BJ (cell line): ENCODE measurements at regions not wholly inside any gene's neighbourhood (a gene's known extent, or its start where the extent isn't known, plus 50 kb on each side); places are given as distances from the start of the nearest gene placed in this dataset.

ENCODE experiments used
- CTCF ChIA-PET: fragments of 350-600 bp; formaldehyde crosslinking; extraction: SDS; loops from one replicate; lab custom pipeline; 2021; ENCODE audit warnings: antibody characterized with exemption, inconsistent platforms; lab: Yijun Ruan, JAX
- POLR2A ChIA-PET: fragments of 300-600 bp; sonication (Branson Sonifier 250); formaldehyde crosslinking; extraction: SDS; loops from one replicate; lab custom pipeline; 2021; ENCODE audit warnings: antibody characterized with exemption; lab: Charles Lee
- DNase-seq: peaks from one replicate; pipeline ENCODE4 v3.0.0-alpha.2; 2011; ENCODE audit warnings: low read depth
- H3K27me3 ChIP-seq: 2 replicates; pipeline ENCODE4 v1.6.0; 2011; ENCODE audit warnings: low read length; ENCODE audit not compliant: control insufficient read depth, insufficient read depth
- H3K36me3 ChIP-seq: 2 replicates; pipeline ENCODE4 v1.5.1; 2011; ENCODE audit warnings: low read length; ENCODE audit not compliant: control insufficient read depth, insufficient read depth
- H3K4me3 ChIP-seq: 2 replicates; pipeline ENCODE4 v1.5.1; 2011; ENCODE audit warnings: low read depth, mild to moderate bottlenecking, control low read depth, low read length
- CTCF ChIP-seq: IDR thresholded peaks from 2 replicates; pipeline ENCODE4 v1.5.1; 2011; ENCODE audit warnings: low read depth, mild to moderate bottlenecking, control low read depth, inconsistent platforms, low read length, moderate library complexity; ENCODE audit not compliant: insufficient read depth

- ChIA-PET POLR2A (no interaction called here), CTCF (no interaction called here)
- H3K27me3 ChIP-seq: no peaks in the 10 kb centered on the region
- no peak overlapping the region for H3K4me3 ChIP-seq
- DNase-seq: no peak
- no peak for TF ChIP-seq CTCF
- H3K36me3 ChIP-seq: no peaks in the 10 kb centered on the region
Measured at GRCh38 chr9:73515216-73515615, 363.6 kb downstream of the ANXA1 start.

- Histone ChIP-seq H3K36me3 (no peaks in the 10 kb centered on the region), H3K4me3 (no peak overlapping the region), H3K27me3 (no peaks in the 10 kb centered on the region)
- POLR2A ChIA-PET: no interaction called here
- TF ChIP-seq CTCF: no peak
- CTCF ChIA-PET: no interaction called here
- no peak for DNase-seq
Measured at GRCh38 chr9:73523391-73523790, 371.7 kb downstream of the ANXA1 start.

GRCh38 chr9:73525350-73525749 lies 373.7 kb downstream of the ANXA1 start:
- Histone ChIP-seq H3K4me3 (no peak overlapping the region), H3K27me3 (no peaks in the 10 kb centered on the region), H3K36me3 (no peaks in the 10 kb centered on the region)
- no peak for DNase-seq
- ChIA-PET POLR2A (no interaction called here), CTCF (no interaction called here)
- no peak for TF ChIP-seq CTCF

- no peak overlapping the region for H3K4me3 ChIP-seq
- no peak for DNase-seq
- H3K27me3 ChIP-seq: no peaks in the 10 kb centered on the region
- ChIA-PET POLR2A (no interaction called here), CTCF (interaction anchor here (0.6 to 1.0 kb wide), 2 partner anchors 10 to 11 kb away, joined by 3 read pairs; no protein-coding TSS in a partner anchor)
- H3K36me3 ChIP-seq: no peaks in the 10 kb centered on the region
- TF ChIP-seq CTCF: no peak
Measured at GRCh38 chr9:73527521-73527920, 375.9 kb downstream of the ANXA1 start.

GRCh38 chr9:73528926-73529325 lies 377.3 kb downstream of the ANXA1 start:
- CTCF ChIA-PET: no interaction called here

More at GRCh38 chr9:73528926-73529325, 377.3 kb downstream of the ANXA1 start:
- H3K4me3 ChIP-seq: no peak overlapping the region
- no peak for TF ChIP-seq CTCF
- no peak for DNase-seq
- POLR2A ChIA-PET: no interaction called here
- H3K27me3 ChIP-seq: no peaks in the 10 kb centered on the region
- H3K36me3 ChIP-seq: no peaks in the 10 kb centered on the region
